Hematopoietic multipotent progenitor cell treated with erythropoietin and hydrocortisone succinate and interleukin-3 and kit ligand, for 4 days (in vitro differentiated cells): ENCODE measurements at regions not wholly inside any gene's neighbourhood (a gene's known extent, or its start where the extent isn't known, plus 50 kb on each side); places are given as distances from the start of the nearest gene placed in this dataset.
"Not testable (repeated sequence)": the region's sequence is repeated elsewhere in the genome, so short reads cannot be mapped to it uniquely, and the experiment has no call there.

Source experiments
- DNase-seq: peaks from one replicate; pipeline ENCODE4 v3.0.0-alpha.2; 2015

DNA sequence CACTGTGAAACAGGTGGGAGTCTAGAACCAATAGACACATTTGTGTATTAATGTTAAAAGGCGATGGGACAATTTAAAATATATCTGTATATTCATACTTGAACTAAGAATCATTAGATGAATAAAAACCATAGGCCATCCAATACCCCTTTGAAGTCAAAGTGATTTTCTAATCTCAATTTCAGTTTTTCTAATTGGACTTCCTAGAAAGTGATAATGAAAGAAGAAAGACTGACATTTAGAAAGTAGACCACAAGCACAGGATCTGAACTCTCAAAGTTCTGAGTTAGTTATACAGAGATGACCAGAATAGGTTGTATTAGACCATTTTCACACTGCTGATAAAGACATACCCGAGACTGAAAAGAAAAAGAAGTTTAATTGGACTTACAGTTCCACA lies 412.8 kb upstream of the PIK3R1 start:
- no peak for DNase-seq

DNA sequence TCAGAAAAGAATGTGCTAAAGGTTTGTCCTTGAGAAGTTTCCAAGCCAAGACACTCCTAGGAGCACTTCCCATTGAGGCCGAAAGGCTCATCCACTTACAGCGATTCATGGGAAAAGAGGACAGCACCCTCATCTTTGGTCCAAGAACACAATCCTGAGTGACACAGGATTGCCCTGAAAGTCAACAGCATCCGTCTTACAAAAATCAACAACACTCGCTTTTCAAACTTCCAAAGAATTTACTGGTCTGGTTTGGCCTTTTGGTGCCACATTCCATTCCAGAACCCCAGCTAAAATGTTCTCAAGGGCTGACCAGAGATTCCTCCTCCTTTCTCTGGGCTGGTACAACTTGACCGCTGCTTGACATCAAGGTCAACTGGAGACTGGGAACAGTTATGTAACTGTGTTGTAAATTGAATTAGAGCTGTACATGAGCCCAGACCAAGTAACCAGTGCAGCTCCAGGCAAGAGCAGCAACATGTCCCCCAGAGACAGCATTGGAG lies 415.8 kb upstream of the PIK3R1 start:
- DNase-seq: no peak

DNA sequence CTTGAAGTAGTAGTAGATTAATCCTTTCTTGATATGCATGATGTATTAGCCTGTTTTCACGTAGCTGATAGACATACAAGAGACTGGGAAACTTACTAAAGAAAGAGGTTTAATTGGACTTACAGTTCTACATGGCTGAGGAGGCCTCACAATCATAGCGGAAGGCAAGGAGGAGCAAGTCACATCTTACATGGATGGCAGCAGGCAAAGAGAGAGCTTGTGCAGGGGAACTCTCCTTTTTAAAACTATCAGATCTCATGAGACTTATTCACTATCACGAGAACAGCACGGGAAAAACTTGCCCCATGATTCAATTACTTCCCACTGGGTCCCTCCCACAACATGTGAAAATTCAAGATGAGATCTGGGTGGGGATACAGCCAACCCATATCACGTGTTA lies 417.1 kb upstream of the PIK3R1 start:
- DNase-seq: not testable (repeated sequence)

DNA sequence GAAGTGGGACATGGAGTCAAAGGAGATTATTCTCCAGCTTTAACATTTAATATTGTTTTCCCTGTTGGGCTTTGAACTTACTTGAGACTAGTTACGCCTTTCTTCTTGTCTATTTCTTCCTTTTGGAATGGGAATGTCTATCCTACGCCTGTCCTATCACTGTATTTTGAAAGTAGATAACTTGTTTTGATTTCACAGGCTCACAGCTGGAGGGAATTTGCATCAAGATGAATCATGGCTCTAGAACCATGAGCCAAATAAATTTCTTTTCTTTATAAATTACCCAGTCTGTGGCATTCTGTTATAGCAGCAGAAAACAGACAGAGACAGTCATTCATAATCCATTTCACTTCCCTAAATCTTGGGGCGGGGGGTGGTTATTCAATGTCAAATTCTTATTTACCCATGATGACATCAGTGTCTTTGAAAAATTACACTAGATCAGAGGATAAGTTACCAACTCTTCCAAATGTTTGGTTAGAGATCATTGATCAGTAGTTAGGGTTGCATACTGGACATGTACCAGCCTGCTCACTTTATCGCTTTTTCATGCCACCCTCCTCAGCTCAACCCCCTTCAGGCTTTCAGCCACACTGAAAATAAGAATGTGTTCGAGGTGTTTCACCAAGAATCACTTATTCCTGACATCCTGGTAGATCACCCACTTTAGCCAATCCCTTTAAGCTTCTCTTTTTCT lies 419.6 kb upstream of the PIK3R1 start:
- DNase-seq: no peak

GRCh38 chr5:67793966-67794365 lies 421.6 kb upstream of the PIK3R1 start:
- no peak for DNase-seq

GRCh38 chr5:67793418-67793817 lies 422.1 kb upstream of the PIK3R1 start:
- no peak for DNase-seq

- no peak for DNase-seq
Measured at GRCh38 chr5:67792891-67793290, 422.7 kb upstream of the PIK3R1 start.

DNA sequence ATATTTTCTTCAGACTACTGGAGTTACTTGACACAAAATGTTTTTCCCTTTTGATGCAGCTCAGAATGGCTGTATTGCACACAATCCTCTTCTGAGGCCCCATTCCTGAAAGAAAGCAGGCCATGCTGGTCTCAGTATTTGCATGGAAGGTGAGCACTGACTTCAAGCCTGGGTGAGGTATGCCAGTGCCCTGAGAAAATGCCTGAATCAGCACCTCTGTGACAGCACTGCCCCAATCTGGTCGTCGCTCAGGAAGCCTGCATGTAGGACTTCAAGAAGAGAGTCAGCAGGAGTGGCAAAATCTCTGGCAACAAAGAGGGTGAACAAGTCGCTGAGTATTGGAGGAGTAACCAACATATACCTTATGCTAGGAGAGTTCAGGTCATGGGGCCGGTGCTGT lies 425.2 kb upstream of the PIK3R1 start:
- DNase-seq: no peak

DNA sequence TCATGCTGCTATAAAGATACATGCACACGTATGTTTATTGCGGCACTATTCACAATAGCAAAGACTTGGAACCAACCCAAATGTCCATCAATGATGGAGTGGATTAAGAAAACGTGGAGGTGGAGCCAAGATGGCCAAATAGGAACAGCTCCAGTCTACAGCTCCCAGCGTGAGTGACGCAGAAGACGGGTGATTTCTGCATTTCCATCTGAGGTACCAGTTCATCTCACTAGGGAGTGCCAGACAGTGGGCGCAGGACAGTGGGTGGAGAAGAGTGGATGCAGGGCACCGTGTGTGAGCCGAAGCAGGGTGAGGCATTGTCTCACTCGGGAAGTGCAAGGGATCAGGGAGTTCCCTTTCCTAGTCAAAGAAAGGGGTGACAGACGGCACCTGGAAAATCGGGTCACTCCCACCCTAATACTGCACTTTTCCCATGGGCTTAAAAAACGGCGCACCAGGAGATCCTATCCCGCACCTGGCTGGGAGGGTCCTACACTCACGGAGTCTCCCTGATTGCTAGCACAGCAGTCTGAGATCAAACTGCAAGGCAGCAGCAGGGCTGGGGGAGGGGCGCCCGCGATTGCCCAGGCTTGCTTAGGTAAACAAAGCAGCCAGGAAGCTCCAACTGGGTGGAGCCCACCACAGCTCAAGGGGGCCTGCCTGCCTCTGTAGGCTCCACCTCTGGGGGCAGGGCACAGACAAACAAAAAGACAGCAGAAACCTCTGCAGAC lies 435.5 kb upstream of the PIK3R1 start:
- not testable (repeated sequence) for DNase-seq

DNA sequence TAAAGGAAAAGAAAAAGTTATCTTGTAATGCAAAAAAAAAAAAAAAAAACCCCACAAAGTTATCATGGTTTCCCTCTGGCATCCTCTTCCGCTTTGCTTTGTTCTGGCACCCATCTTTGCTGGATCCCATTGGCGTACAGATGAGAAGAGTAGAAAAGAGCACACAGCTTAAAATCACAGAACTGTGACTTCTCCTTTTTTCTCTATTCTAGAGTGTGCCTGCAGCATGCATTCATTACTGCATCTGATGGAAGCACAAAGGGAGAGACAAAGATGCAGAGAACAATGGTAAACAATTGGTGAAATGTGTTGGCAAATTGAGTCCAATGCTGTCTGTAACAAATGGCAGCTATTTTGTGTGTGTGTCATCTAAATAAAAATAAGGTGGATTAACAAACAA lies 440.8 kb upstream of the PIK3R1 start:
- peak; percentile 43 for DNase-seq

DNA sequence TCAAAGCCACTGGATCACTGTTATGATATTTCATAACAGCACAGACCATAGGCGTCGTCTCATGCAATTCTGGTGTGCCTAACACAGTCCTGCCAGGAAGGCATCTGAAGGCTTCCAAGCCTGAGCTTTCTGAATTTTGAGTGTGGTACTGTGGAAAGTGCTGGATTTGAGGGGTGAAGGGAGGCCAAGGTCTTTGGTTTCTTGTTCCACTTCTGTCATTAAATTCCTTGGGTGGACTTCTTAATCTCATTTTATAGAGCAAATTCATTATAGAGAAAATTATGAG lies 441.3 kb upstream of the PIK3R1 start:
- DNase-seq: peak; percentile 55

GRCh38 chr5:67773411-67774266 lies 441.9 kb upstream of the PIK3R1 start:
- no peak for DNase-seq

GRCh38 chr5:67771791-67772190 lies 443.8 kb upstream of the PIK3R1 start:
- DNase-seq: no peak

DNA sequence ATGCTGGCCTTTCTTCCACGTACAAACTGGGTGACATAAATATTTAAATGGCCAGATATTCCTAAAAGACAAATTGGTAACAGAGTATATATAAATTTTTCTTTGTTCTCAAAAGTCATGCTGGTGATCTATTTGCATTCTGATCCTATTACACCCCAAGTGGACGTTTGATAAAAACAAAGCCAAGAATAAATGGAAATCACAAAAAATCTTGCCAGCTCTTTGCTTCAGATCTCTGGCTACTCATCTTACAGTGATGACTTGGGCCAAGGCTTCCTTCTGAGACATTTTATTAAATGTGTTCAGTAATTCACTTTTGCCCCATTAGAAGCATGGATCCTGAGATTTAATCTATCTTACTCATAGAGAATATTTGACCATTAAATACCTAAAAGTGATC lies 444.3 kb upstream of the PIK3R1 start:
- DNase-seq: no peak

- DNase-seq: peak; percentile 89
Measured at GRCh38 chr5:67770431-67771025, 445.0 kb upstream of the PIK3R1 start.

GRCh38 chr5:67765697-67766096 lies 449.9 kb upstream of the PIK3R1 start:
- DNase-seq: no peak

DNA sequence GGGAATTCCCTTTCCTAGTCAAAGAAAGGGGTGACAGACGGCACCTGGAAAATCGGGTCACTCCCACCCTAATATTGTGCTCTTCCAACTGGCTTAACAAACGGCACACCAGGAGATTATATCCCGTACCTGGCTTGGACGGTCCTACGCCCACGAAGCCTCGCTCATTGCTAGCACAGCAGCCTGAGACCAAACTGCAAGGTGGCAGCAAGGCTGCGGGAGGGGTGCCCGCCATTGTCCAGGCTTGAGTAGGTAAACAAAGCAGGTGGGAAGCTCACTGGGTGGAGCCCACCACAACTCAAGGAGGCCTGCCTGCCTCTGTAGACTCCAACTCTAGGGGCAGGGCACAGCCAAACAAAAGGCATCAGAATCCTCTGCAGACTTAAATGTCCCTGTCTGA lies 457.8 kb upstream of the PIK3R1 start:
- not testable (repeated sequence) for DNase-seq

DNA sequence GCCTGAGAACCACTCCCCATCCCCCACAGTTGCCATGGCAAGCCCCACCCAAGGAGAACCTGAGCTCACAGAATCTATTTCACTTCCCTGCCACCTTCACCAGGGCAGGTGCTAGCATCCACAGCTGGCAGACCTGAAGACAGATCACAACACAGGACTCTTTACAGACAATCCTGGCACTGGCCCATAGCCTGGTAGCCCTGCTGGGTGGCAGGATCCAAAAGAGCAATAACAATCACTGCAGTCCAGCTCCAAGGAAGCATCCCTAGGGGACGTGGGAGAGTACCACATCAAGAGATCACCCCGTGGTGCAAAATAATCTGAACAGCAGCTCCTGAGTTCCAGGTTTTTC lies 463.2 kb upstream of the PIK3R1 start:
- DNase-seq: no peak

DNA sequence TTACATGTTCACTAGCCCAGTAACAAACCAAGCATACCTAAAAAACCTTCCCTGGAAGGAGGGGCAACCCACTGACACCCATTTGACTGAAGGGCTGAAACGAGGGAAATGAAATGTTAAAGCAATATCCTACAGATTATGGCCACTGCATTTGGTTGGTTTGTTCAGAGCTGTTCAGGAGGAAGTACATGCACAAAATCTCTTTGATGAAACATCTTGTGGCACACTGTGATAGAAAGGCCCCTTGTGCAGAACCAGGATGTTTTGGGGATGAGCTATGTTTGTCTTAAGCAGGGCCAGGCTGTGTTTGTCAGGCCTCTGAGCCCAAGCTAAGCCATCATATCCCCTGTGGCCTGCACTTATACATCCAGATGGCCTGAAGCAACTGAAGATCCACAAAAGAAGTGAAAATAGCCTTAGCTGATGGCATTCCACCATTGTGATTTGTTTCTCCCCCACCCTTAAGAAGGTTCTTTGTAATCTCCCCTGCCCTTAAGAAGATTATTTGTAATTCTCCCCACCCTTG lies 467.3 kb upstream of the PIK3R1 start:
- no peak for DNase-seq

- no peak for DNase-seq
Measured at GRCh38 chr5:67747096-67747495, 468.5 kb upstream of the PIK3R1 start.

GRCh38 chr5:67746608-67747007 lies 468.9 kb upstream of the PIK3R1 start:
- DNase-seq: not testable (repeated sequence)

GRCh38 chr5:67746103-67746502 lies 469.5 kb upstream of the PIK3R1 start:
- DNase-seq: peak; percentile 52

DNA sequence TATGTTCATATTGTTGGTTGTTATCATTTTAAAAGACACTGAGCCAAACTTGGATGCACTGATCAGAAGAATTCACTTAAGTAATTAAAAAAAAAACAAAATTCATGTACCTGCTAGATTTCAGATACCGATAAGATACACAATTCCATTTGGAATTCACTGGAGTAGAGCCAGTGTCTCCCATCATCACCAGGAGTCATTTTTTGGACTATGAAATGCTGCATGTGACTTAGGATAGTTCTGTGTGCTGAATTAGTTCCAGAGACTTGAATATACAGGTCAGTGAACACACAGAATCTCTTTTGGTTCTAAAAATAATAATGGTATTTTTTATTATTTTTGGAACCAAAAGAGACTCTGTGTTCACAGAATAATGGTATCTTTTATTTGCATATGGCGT lies 482.6 kb upstream of the PIK3R1 start:
- DNase-seq: no peak
